ENCODE measurements at regions not wholly inside any gene's neighbourhood (a gene's known extent, or its start where the extent isn't known, plus 50 kb on each side); places are given as distances from the start of the nearest gene placed in this dataset.

- DNase-seq = no peak
Observed at GRCh38 chr6:91485047-91485446, 898.2 kb upstream of the MAP3K7 start.

- DNase-seq = no peak
Observed at GRCh38 chr6:91483415-91484105, 896.7 kb upstream of the MAP3K7 start.

GRCh38 chr6:91482498-91482897 is 895.6 kb upstream of the MAP3K7 start:
- DNase-seq = no peak

GRCh38 chr6:91480402-91480801 is 893.5 kb upstream of the MAP3K7 start:
- no peak for DNase-seq

GRCh38 chr6:91477688-91478087 is 890.8 kb upstream of the MAP3K7 start:
- no peak for DNase-seq

GRCh38 chr6:91476000-91476399 is 889.1 kb upstream of the MAP3K7 start:
- DNase-seq = peak; percentile 31

- no peak for DNase-seq
Observed at GRCh38 chr6:91465393-91465792, 878.5 kb upstream of the MAP3K7 start.

GRCh38 chr6:91464718-91465117 is 877.8 kb upstream of the MAP3K7 start:
- no peak for DNase-seq

- no peak for DNase-seq
Observed at GRCh38 chr6:91464201-91464600, 877.3 kb upstream of the MAP3K7 start.

GRCh38 chr6:91462241-91462640 is 875.4 kb upstream of the MAP3K7 start:
- peak; percentile 5 for DNase-seq

- DNase-seq = no peak
Observed at GRCh38 chr6:91453224-91453878, 866.5 kb upstream of the MAP3K7 start.

- DNase-seq = no peak
Observed at GRCh38 chr6:91449539-91449938, 862.7 kb upstream of the MAP3K7 start.

GRCh38 chr6:91447530-91448254 is 860.8 kb upstream of the MAP3K7 start:
- DNase-seq = no peak

- DNase-seq = no peak
Observed at GRCh38 chr6:91447081-91447480, 860.2 kb upstream of the MAP3K7 start.

GRCh38 chr6:91443405-91443804 is 856.5 kb upstream of the MAP3K7 start:
- no peak for DNase-seq

GRCh38 chr6:91442342-91442741 is 855.5 kb upstream of the MAP3K7 start:
- DNase-seq = no peak

GRCh38 chr6:91438570-91438969 is 851.7 kb upstream of the MAP3K7 start:
- DNase-seq = peak; percentile 7

- DNase-seq = no peak
Observed at GRCh38 chr6:91437315-91437729, 850.5 kb upstream of the MAP3K7 start.

- DNase-seq = no peak
Observed at GRCh38 chr6:91436448-91436847, 849.6 kb upstream of the MAP3K7 start.

GRCh38 chr6:91435630-91436029 is 848.8 kb upstream of the MAP3K7 start:
- no peak for DNase-seq

GRCh38 chr6:91434576-91434975 is 847.7 kb upstream of the MAP3K7 start:
- no peak for DNase-seq

- no peak for DNase-seq
Observed at GRCh38 chr6:91433660-91434534, 847.0 kb upstream of the MAP3K7 start.

GRCh38 chr6:91428953-91429560 is 842.2 kb upstream of the MAP3K7 start:
- no peak for DNase-seq
